ENCODE measurements at regions not wholly inside any gene's neighbourhood (a gene's known extent, or its start where the extent isn't known, plus 50 kb on each side); places are given as distances from the start of the nearest gene placed in this dataset.

- no peaks in the 10 kb centered on the region for H3K4me1 Mint-ChIP-seq (ENCODE audit: low read depth, unreplicated experiment)
- H3K27me3 Mint-ChIP-seq (ENCODE audit: unreplicated experiment) = no peaks in the 10 kb centered on the region
- BruUV-seq (replicated peaks) = no TSS peak
- H3K36me3 Mint-ChIP-seq (ENCODE audit: insufficient read depth, unreplicated experiment) = no peaks in the 10 kb centered on the region
- intact Hi-C loops (cut with micrococcal nuclease; ENCODE audit: unreplicated experiment) = no loop called here
- CTCF ChIA-PET = no interaction called here
- H3K4me3 Mint-ChIP-seq (ENCODE audit: low read depth, unreplicated experiment) = no peak overlapping the region
- DNase-seq = no peak
- H3K27ac Mint-ChIP-seq (ENCODE audit: unreplicated experiment) = no peak overlapping the region
- peaks cover 6% of the 10 kb centered on the region for H3K9me3 Mint-ChIP-seq (ENCODE audit: low read depth, unreplicated experiment)
- TF ChIP-seq CTCF (IDR thresholded peaks at IDR 0.05; ENCODE audit: unreplicated experiment) = no peak
Measured at GRCh38 chr12:60112763-60113162, 516.9 kb downstream of the SLC16A7 start.

DNA sequence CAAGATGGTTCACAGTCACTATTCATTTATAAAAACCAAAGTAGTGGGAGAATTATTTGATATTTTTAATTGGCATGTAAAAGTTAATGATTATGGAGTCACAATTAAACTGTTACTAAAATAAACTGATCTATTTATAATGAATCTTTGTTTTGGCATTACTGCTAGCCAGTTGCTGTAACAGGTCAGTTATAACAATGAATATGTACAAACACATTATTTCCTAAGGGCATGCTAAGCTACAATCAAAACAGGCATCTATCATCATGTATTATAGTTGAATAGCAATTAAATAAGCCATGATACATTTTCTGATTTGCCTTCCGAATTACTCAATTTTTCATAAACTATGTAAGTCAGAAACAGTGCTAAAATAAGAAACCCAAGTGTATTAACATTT lies 518.3 kb downstream of the SLC16A7 start:
- CTCF ChIA-PET = no interaction called here
- DNase-seq = no peak
- TF ChIP-seq CTCF (IDR thresholded peaks at IDR 0.05; ENCODE audit: unreplicated experiment) = no peak
- Mint-ChIP-seq H3K9me3 (ENCODE audit: low read depth, unreplicated experiment) (peaks cover 6% of the 10 kb centered on the region), H3K4me1 (ENCODE audit: low read depth, unreplicated experiment) (peaks cover 3% of the 10 kb centered on the region), H3K27ac (ENCODE audit: unreplicated experiment) (no peak overlapping the region), H3K27me3 (ENCODE audit: unreplicated experiment) (no peaks in the 10 kb centered on the region), H3K4me3 (ENCODE audit: low read depth, unreplicated experiment) (no peak overlapping the region), H3K36me3 (ENCODE audit: insufficient read depth, unreplicated experiment) (no peaks in the 10 kb centered on the region)
- intact Hi-C loops (cut with micrococcal nuclease; ENCODE audit: unreplicated experiment) = no loop called here
- BruUV-seq (replicated peaks) = no TSS peak

DNA sequence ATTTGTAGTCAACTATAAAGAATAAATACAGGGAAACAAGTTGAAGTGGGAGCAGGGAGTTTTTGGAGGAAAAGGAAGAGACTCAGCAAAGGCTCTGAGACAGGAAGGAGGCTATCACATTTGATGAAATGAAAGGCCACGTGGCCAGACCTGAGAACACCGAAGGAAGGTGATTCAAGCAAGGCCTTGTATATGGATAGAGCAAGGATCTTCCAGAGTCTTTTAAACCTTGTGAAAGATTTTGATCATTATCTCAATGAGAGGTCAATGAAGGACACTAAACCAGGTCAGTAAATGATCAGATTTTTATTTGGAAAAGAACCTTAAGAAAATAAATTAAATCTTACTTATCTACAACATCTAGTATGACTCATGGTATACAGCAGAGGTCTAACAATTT lies 523.5 kb downstream of the SLC16A7 start:
- Mint-ChIP-seq H3K27ac (ENCODE audit: unreplicated experiment) (no peak overlapping the region), H3K36me3 (ENCODE audit: insufficient read depth, unreplicated experiment) (no peaks in the 10 kb centered on the region), H3K4me3 (ENCODE audit: low read depth, unreplicated experiment) (no peak overlapping the region), H3K27me3 (ENCODE audit: unreplicated experiment) (no peaks in the 10 kb centered on the region), H3K9me3 (ENCODE audit: low read depth, unreplicated experiment) (peaks cover 3% of the 10 kb centered on the region), H3K4me1 (ENCODE audit: low read depth, unreplicated experiment) (peaks cover 22% of the 10 kb centered on the region)
- BruUV-seq (replicated peaks) = no TSS peak
- TF ChIP-seq CTCF (IDR thresholded peaks at IDR 0.05; ENCODE audit: unreplicated experiment) = no peak
- intact Hi-C loops (cut with micrococcal nuclease; ENCODE audit: unreplicated experiment) = no loop called here
- DNase-seq = no peak
- CTCF ChIA-PET = no interaction called here

- DNase-seq = no peak
- Mint-ChIP-seq H3K4me1 (ENCODE audit: low read depth, unreplicated experiment) (peaks cover 22% of the 10 kb centered on the region), H3K27me3 (ENCODE audit: unreplicated experiment) (no peaks in the 10 kb centered on the region), H3K4me3 (ENCODE audit: low read depth, unreplicated experiment) (no peak overlapping the region), H3K9me3 (ENCODE audit: low read depth, unreplicated experiment) (peaks cover 6% of the 10 kb centered on the region), H3K27ac (ENCODE audit: unreplicated experiment) (no peak overlapping the region), H3K36me3 (ENCODE audit: insufficient read depth, unreplicated experiment) (no peaks in the 10 kb centered on the region)
- no TSS peak for BruUV-seq (replicated peaks)
- no peak for TF ChIP-seq CTCF (IDR thresholded peaks at IDR 0.05; ENCODE audit: unreplicated experiment)
- intact Hi-C loops (cut with micrococcal nuclease; ENCODE audit: unreplicated experiment) = no loop called here
- CTCF ChIA-PET = no interaction called here
Measured at GRCh38 chr12:60120199-60120598, 524.4 kb downstream of the SLC16A7 start.

DNA sequence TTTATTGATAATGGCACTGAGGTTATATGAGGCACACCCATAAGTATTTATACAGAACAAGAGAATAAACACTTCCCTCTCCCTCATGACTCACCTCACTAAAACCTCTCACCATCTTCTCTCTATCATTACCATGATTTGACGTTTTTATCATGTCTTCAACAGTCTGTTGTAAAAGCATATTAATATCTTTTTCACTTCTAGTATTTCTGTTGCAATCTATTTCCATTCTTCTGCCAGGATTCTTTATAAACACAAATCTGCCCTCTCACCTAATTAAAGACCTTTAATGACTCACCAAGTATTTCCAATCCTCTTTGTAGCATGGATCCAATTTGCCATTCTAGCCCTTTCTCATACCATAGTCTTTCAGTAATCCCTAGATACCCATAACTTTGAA lies 527.7 kb downstream of the SLC16A7 start:
- DNase-seq = no peak
- no TSS peak for BruUV-seq (replicated peaks)
- peaks cover 22% of the 10 kb centered on the region for H3K4me1 Mint-ChIP-seq (ENCODE audit: low read depth, unreplicated experiment)
- no peak for TF ChIP-seq CTCF (IDR thresholded peaks at IDR 0.05; ENCODE audit: unreplicated experiment)
- peaks cover 5% of the 10 kb centered on the region for H3K9me3 Mint-ChIP-seq (ENCODE audit: low read depth, unreplicated experiment)
- no peak overlapping the region for H3K4me3 Mint-ChIP-seq (ENCODE audit: low read depth, unreplicated experiment)
- H3K36me3 Mint-ChIP-seq (ENCODE audit: insufficient read depth, unreplicated experiment) = no peaks in the 10 kb centered on the region
- H3K27ac Mint-ChIP-seq (ENCODE audit: unreplicated experiment) = no peak overlapping the region
- CTCF ChIA-PET = no interaction called here
- no peaks in the 10 kb centered on the region for H3K27me3 Mint-ChIP-seq (ENCODE audit: unreplicated experiment)
- intact Hi-C loops (cut with micrococcal nuclease; ENCODE audit: unreplicated experiment) = no loop called here

All from Calu3 (cell line).